Activated CD8-positive, alpha-beta memory T cell treated with anti-CD3 and anti-CD28 coated beads, Interleukin-2, amount 50 U/mL, for 4 hours (primary cell): ENCODE measurements at regions not wholly inside any gene's neighbourhood (a gene's known extent, or its start where the extent isn't known, plus 50 kb on each side); places are given as distances from the start of the nearest gene placed in this dataset.

Experiments
- DNase-seq: peaks from one replicate; pipeline ENCODE4 v3.0.0-alpha.2; 2020

DNA sequence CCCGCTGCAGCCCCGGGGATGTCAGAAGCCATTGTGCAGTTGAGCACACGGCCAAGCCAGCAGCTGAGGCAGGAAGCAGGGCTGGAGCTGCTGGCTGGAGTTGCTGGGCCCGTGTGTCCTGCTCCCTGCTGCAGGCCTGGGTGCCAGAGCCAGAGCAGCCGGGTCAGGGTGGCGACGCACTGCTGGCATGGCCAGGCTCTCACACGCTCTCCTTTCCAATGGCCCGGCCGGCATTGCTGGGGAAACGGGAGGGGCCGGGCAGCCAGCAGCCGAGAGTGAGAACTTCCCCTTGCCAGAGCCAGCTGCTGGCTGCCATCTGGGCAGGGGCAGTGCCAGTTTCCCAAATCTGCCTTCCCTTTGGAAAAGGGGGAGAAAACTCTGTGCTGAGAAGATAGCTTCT is 82.4 kb upstream of the PROX1 start:
- DNase-seq: no peak

GRCh38 chr1:213908521-213908920 is 79.3 kb upstream of the PROX1 start:
- DNase-seq: no peak

- no peak for DNase-seq
These were observed 73.4 kb upstream of the PROX1 start for GRCh38 chr1:213914392-213914791.

- no peak for DNase-seq
These were observed 66.5 kb upstream of the PROX1 start for GRCh38 chr1:213921311-213921710.

DNA sequence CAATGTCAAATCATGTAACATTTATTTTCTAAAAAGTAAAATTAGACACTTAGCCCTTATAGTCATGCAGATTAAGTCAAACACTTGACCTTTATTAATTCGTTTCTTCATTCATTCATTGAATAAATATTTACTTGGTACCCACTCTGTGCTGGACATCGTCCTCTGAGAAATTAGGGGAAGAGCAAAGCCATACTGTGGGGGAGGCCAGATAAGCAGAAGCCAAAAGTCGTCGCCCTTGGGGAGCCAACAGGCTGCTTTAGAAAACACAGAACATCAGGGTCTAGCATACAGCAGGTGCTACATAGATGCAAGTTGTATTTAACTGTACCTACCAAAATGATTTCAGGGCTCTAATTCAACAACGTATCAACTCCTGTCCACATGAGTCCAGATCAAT is 66.1 kb upstream of the PROX1 start:
- no peak for DNase-seq

DNA sequence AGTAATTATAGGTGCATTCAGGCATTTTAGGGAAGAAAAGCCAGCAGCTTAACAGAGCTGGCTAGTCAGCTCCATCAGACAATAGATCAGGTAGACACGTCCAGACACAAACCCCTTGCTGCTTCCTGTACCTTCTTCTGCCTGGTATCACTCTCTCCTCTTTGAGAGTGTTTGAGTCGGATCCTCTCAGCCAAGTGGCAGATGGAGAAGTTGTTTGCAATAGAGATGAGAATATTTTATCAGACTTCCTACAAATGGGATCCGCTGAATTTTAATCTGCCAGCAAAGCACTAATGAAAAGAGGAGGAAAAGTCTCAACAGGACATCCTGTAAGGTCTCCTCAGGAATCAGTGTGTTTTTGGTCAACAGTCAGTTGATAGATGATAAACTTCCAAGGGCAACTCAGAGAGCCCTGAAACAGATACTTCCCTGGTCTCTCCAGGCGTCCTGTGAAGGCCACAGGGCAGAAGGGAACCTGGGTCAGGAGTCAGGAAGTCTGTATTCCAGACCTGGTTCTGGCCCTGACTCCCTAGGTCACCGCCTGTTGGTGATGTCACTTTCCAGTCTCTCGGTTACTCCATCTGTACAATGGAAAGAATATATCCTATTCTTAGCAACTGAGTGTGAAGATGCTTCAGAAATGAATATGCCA is 62.1 kb upstream of the PROX1 start:
- no peak for DNase-seq

- DNase-seq: no peak
These were observed 59.9 kb upstream of the PROX1 start for GRCh38 chr1:213927846-213928245.

DNA sequence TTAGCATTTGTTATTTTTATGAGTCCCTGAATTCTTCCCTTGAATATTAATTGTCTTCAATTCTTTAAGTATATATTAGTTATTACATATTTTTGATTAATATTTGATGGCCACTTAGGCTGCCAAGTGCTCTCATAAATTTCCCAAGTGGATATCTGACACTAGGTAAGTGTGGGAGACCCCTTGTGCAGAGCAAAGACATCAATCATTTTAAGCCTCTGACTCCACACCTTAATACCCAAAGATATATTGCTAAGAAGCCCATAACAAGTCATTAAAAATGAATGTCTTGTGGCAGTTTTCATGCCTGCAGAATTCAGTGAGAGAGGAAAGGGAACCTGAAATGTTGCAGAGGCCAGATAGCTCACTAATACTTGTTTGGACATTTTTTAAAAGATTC is 58.4 kb upstream of the PROX1 start:
- no peak for DNase-seq

DNA sequence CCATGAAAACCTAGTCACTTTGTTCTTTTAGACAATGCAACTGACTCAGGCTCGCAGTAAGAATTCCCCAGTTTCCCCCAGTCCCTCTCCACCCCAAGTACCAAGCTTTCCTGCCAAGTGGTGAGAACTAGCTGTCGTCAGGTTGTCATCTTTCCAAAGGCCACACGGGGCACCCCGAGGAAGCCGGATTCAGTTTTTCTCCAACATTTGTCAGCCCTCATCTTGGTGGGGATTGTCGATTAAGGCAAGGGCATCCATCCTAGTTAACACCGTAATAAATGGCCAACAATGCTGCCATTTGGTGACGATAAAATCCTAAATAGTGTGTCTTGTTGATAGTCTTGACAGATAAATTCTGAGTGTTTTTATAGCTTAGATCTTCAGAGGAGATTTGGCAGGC is 55.9 kb upstream of the PROX1 start:
- DNase-seq: no peak

GRCh38 chr1:213933336-213933735 is 54.4 kb upstream of the PROX1 start:
- no peak for DNase-seq

GRCh38 chr1:213934649-213935048 is 53.1 kb upstream of the PROX1 start:
- no peak for DNase-seq

DNA sequence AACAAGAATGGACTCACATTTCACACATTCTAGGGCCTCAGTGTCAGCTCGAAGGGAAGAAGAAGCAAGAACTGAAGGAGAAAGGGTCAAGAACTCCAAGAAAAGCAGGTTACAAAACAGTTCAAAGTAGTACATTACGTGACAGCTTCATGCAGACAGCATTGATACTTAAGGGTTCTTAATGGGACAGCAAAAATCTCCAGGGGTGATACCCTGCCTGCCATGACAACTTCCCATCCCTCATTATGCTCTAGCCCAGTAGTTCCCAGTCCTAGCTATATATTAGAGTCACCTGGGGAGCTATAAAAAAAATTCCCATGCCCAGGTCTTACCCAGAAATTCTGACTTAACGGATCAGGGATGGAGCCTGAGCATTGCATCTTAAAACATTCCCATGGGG is 51.2 kb upstream of the PROX1 start:
- DNase-seq: no peak
